IMR-90 (cell line): ENCODE measurements at regions not wholly inside any gene's neighbourhood (a gene's known extent, or its start where the extent isn't known, plus 50 kb on each side); places are given as distances from the start of the nearest gene placed in this dataset.

Experiments
- ATAC-seq: fragments of 200-7000 bp; cut with Tn5 transposase; 2 replicates; pipeline ENCODE4 v1.9.1; 2020; ENCODE audit warnings: low read depth, mild to moderate bottlenecking, moderate library complexity
- BruUV-seq: library from RNA; stranded (reverse); fragments of 400-500 nt; replicated peaks from 2 replicates; lab custom pipeline; 2021; lab: Mats Ljungman, UMichigan
- CTCF ChIA-PET: fragments of 300-600 bp; formaldehyde crosslinking; extraction: SDS; loops from one replicate; lab custom pipeline; 2021; ENCODE audit warnings: antibody characterized with exemption; lab: Yijun Ruan, JAX
- POLR2A ChIA-PET: fragments of 300-600 bp; sonication (Branson Sonifier 250); formaldehyde crosslinking; loops from one replicate; lab custom pipeline; 2022; ENCODE audit warnings: antibody characterized with exemption; ENCODE audit not compliant: unreplicated experiment; lab: Charles Lee
- DNase-seq: peaks from one replicate; pipeline ENCODE4 v3.0.0; 2013
- H2AFZ ChIP-seq: replicated peaks from 2 replicates; pipeline ENCODE3; 2013; ENCODE audit warnings: low read length, mild to moderate bottlenecking; ENCODE audit not compliant: poor library complexity
- H2AK5ac ChIP-seq: 2 replicates; pipeline ENCODE4 v1.6.1; 2013; ENCODE audit warnings: low read depth, low read length, inconsistent platforms
- H2AK9ac ChIP-seq: replicated peaks from 2 replicates; pipeline ENCODE3; 2013; ENCODE audit warnings: mild to moderate bottlenecking, low read depth, low read length, moderate library complexity; ENCODE audit not compliant: poor library complexity
- H2BK120ac ChIP-seq: 2 replicates; pipeline ENCODE4 v1.6.1; 2013; ENCODE audit warnings: low read depth, low read length, inconsistent platforms
- H2BK15ac ChIP-seq: 3 replicates; pipeline ENCODE4 v1.6.1; 2013; ENCODE audit warnings: low read depth, low read length, inconsistent platforms
- H2BK20ac ChIP-seq: 2 replicates; pipeline ENCODE4 v1.6.1; 2013; ENCODE audit warnings: low read depth, mild to moderate bottlenecking, inconsistent platforms, low read length, moderate library complexity
- H2BK5ac ChIP-seq: 2 replicates; pipeline ENCODE4 v1.6.1; 2013; ENCODE audit warnings: mild to moderate bottlenecking, low read depth, low read length, inconsistent platforms; ENCODE audit not compliant: poor library complexity, severe bottlenecking
- H3K14ac ChIP-seq: replicated peaks from 2 replicates; pipeline ENCODE4 v1.6.1; 2013; ENCODE audit warnings: low read depth, low read length, inconsistent platforms
- H3K18ac ChIP-seq: 2 replicates; pipeline ENCODE4 v1.6.1; 2013; ENCODE audit warnings: low read depth, low read length, control low read depth
- H3K23ac ChIP-seq: 2 replicates; pipeline ENCODE4 v1.6.1; 2013; ENCODE audit warnings: low read depth, low read length, inconsistent platforms
- H3K27ac ChIP-seq: 2 replicates; pipeline ENCODE4 v1.5.1; 2013; ENCODE audit warnings: mild to moderate bottlenecking, control low read depth, low read length; ENCODE audit not compliant: insufficient read depth
- H3K27me3 ChIP-seq: 2 replicates; pipeline ENCODE4 v1.6.1; 2013; ENCODE audit warnings: low read length; ENCODE audit not compliant: control insufficient read depth, insufficient read depth
- H3K36me3 ChIP-seq: 2 replicates; pipeline ENCODE4 v1.6.1; 2013; ENCODE audit warnings: low read length, mixed read lengths; ENCODE audit not compliant: control insufficient read depth, insufficient read depth
- H3K4ac ChIP-seq: 2 replicates; pipeline ENCODE4 v1.6.1; 2013; ENCODE audit warnings: low read depth, low read length, inconsistent platforms
- H3K4me1 ChIP-seq: 2 replicates; pipeline ENCODE4 v1.6.1; 2013; ENCODE audit warnings: low read length, mixed read lengths; ENCODE audit not compliant: control insufficient read depth, insufficient read depth
- H3K4me2 ChIP-seq: 2 replicates; pipeline ENCODE4 v1.6.1; 2013; ENCODE audit warnings: low read depth, mild to moderate bottlenecking, control low read depth, low read length, moderate library complexity
- H3K4me3 ChIP-seq: 2 replicates; pipeline ENCODE4 v1.5.1; 2013; ENCODE audit warnings: low read depth, mild to moderate bottlenecking, control low read depth, low read length, moderate library complexity; ENCODE audit not compliant: insufficient read depth
- H3K56ac ChIP-seq: 2 replicates; pipeline ENCODE4 v1.6.1; 2013; ENCODE audit warnings: low read length, inconsistent platforms; ENCODE audit not compliant: insufficient read depth; ENCODE audit errors: extremely low read depth
- H3K79me1 ChIP-seq, 2 experiments: 2 replicates each; pipeline ENCODE4 v1.6.1; 2013; ENCODE audit warnings: low read length in 2 of 2, inconsistent platforms in 1 of 2, low read depth in 1 of 2
- H3K9ac ChIP-seq: 2 replicates; pipeline ENCODE4 v1.6.1; 2013; ENCODE audit warnings: low read depth, low read length, control low read depth
- H3K9me1 ChIP-seq: 2 replicates; pipeline ENCODE4 v1.6.1; 2013; ENCODE audit warnings: low read length, inconsistent platforms; ENCODE audit not compliant: insufficient read depth
- H3K9me3 ChIP-seq: 2 replicates; pipeline ENCODE4 v1.6.1; 2013; ENCODE audit warnings: low read length; ENCODE audit not compliant: control insufficient read depth, insufficient read depth
- H4K20me1 ChIP-seq: 2 replicates; pipeline ENCODE4 v1.6.1; 2013; ENCODE audit warnings: low read length, inconsistent platforms; ENCODE audit not compliant: insufficient read depth
- H4K5ac ChIP-seq: 2 replicates; pipeline ENCODE4 v1.6.1; 2013; ENCODE audit warnings: mild to moderate bottlenecking, low read depth, low read length, control low read depth
- H4K8ac ChIP-seq, 2 experiments: 2 replicates each; pipeline ENCODE4 v1.6.1; 2013; ENCODE audit warnings: low read depth in 2 of 2, low read length in 2 of 2, control low read depth in 1 of 2, inconsistent platforms in 1 of 2
- H4K91ac ChIP-seq: 2 replicates; pipeline ENCODE4 v1.6.1; 2013; ENCODE audit warnings: low read depth, low read length, inconsistent platforms; ENCODE audit not compliant: insufficient read depth
- FOS ChIP-seq: fragments of 150-350 bp; IDR thresholded peaks from 2 replicates; pipeline ENCODE4 v1.6.1; 2016; ENCODE audit warnings: low read depth, low read length
- MAFK ChIP-seq: IDR thresholded peaks from 2 replicates; pipeline ENCODE4 v1.6.1; 2012; ENCODE audit warnings: low read depth, low read length, improper control_type of control experiment
- MXI1 ChIP-seq: IDR thresholded peaks from 2 replicates; pipeline ENCODE4 v1.6.1; 2012; ENCODE audit warnings: low read depth, mild to moderate bottlenecking, low read length, moderate library complexity, borderline replicate concordance
- POLR2A ChIP-seq: IDR thresholded peaks from 2 replicates; pipeline ENCODE4 v1.6.1; 2012; ENCODE audit warnings: mild to moderate bottlenecking, low read depth, low read length
- RAD21 ChIP-seq: IDR thresholded peaks from 2 replicates; pipeline ENCODE4 v1.6.1; 2012; ENCODE audit warnings: low read length, improper control_type of control experiment
- RFX5 ChIP-seq: IDR thresholded peaks from 2 replicates; pipeline ENCODE4 v1.8.0; 2012; ENCODE audit warnings: low read depth, mild to moderate bottlenecking, low read length, moderate library complexity
- WGBS, 2 experiments: methylation state at CpG; one replicate each; pipeline versions ENCODE4 v1.1.5 to v1.1.7; 2013; ENCODE audit warnings: missing lambda C conversion rate in 2 of 2; ENCODE audit not compliant: insufficient read length in 1 of 2; ENCODE audit errors: extremely low coverage in 2 of 2; 5-methylcytosine and 5-hydroxymethylcytosine counted together
- dilution Hi-C: fragments of 300-500 bp; cut with HindIII; formaldehyde crosslinking; loops from one replicate; pipeline ENCODE4 v1.14.3; 2018; ENCODE audit warnings: low sequenced_read_pairs; ENCODE audit not compliant: unreplicated experiment
- in situ Hi-C: fragments of 300-500 bp; cut with MboI; formaldehyde crosslinking; loops from 3 replicates; pipeline ENCODE4 v1.14.3; 2019; ENCODE audit warnings: low sequenced_read_pairs, inconsistent platforms, mixed read lengths
- intact Hi-C: fragments of 100-400 bp; cut with micrococcal nuclease; formaldehyde crosslinking; loops from 2 replicates; pipeline ENCODE4 v1.10.0; 2022

DNA sequence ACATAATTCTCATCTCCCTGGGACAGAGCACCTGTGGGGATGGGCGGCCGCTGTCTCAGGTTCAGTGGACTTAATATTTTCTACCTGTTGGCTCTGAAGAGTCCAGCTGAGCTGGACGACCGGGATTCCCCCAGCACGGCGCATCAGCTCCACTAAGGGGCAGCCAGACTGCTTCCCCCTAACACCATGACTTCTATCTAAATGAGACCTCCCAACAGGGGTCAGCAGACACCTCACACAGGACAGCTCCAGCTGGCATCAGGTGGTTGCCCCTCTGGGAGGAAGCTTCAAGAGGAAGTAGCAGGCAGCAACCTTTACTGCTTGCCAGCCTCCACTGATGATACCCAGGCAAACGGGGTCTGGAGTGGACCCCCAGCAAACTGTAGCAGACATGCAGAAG lies 226.0 kb upstream of the DSEL start:
- H3K4ac ChIP-seq: no peak overlapping the region

More for the DNA sequence above, 226.0 kb upstream of the DSEL start:
- Histone ChIP-seq H3K27me3 (no peaks in the 10 kb centered on the region), H2BK120ac (no peak overlapping the region), H2AK9ac (no peak overlapping the region), H4K91ac (no peak overlapping the region), H3K36me3 (no peaks in the 10 kb centered on the region), H3K9me3 (peaks cover 3% of the 10 kb centered on the region; the same call in 1 of the 2 replicates), H2AK5ac (no peak overlapping the region), H3K18ac (no peak overlapping the region), H3K9me1 (no peaks in the 10 kb centered on the region), H3K4me2 (no peak overlapping the region), H3K4me1 (no peaks in the 10 kb centered on the region), H2BK15ac (no peak overlapping the region), H2BK20ac (no peak overlapping the region), H4K20me1 (no peaks in the 10 kb centered on the region), H3K14ac (no peak overlapping the region), H3K9ac (no peak overlapping the region), H2BK5ac (no peak overlapping the region), H3K79me1 (no peaks in the 10 kb centered on the region), H3K23ac (no peak overlapping the region), H3K27ac (no peak overlapping the region), H4K5ac (no peak overlapping the region), H3K56ac (no peak overlapping the region), H4K8ac (no peak overlapping the region), H3K4me3 (no peak overlapping the region), H2AFZ (no peak overlapping the region)
- ChIA-PET POLR2A (no interaction called here), CTCF (no interaction called here)
- TF ChIP-seq MAFK (no peak), RFX5 (no peak), MXI1 (no peak), POLR2A (no peak), FOS (no peak), RAD21 (no peak)
- no CpG with 5 or more reads among the region's 7 CpGs for WGBS, 2 experiments
- no TSS peak for BruUV-seq
- ATAC-seq (no peak), DNase-seq (no peak)
- dilution Hi-C loops (no loop called here), in situ Hi-C loops (no loop called here), intact Hi-C loops (no loop called here)
